H54 (cell line): ENCODE measurements at regions not wholly inside any gene's neighbourhood (a gene's known extent, or its start where the extent isn't known, plus 50 kb on each side); places are given as distances from the start of the nearest gene placed in this dataset.
A peak's percentile ranks its signal among the peaks of the same experiment; 100 is the strongest.

Source experiments
- DNase-seq: peaks from one replicate; pipeline ENCODE4 v3.0.0; 2011; ENCODE audit warnings: low spot score, mixed read lengths; ENCODE audit not compliant: insufficient read length
- FAIRE-seq: peaks from 3 replicates; lab custom pipeline; 2011; peaks lifted over from hg19 to GRCh38; lab: Jason Lieb, UNC
- POLR2A ChIP-seq: IDR thresholded peaks from 2 replicates; pipeline ENCODE4 v1.6.1; 2011; ENCODE audit warnings: low read depth, mild to moderate bottlenecking, low read length

DNA sequence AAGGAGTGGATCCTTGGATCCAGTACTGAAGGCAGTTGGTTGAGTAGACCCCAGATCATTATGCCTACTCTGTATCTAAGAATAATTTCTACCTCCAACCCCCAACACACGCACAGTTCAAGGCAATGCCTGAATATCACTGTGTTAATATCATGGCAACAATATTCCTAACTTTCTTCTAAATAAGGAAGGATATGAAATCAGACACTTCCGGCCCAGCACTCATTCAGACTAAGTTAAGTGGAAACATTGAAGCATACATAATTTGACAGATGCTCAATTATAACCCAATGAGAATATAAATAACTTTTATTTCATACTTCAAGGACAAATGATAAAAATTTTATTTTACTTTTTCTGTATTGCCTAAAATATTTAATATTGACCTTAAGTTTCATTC, 153.6 kb upstream of the COL3A1 start:
- FAIRE-seq (no peak), DNase-seq (no peak)
- no peak for TF ChIP-seq POLR2A

DNA sequence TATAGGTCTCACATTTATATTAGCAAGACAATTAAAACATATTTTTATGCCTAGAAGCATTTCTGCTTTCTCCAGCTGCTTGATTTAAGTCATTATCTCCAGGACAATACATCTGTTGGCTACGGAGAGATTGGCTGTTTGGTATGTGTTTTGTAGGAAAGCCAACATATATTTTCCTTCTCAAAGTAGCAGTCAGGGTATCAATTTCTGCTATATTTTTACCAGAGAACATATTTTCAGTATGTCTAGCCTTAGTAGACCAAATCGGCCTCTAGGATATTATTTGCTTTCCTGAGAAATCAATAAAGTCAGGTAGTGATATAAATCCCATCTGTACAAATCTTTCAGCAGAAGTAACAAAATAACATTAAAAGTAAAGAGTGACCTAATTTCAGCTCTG, 150.0 kb upstream of the COL3A1 start:
- TF ChIP-seq POLR2A, result no peak
- DNase-seq, result no peak
- no peak for FAIRE-seq

DNA sequence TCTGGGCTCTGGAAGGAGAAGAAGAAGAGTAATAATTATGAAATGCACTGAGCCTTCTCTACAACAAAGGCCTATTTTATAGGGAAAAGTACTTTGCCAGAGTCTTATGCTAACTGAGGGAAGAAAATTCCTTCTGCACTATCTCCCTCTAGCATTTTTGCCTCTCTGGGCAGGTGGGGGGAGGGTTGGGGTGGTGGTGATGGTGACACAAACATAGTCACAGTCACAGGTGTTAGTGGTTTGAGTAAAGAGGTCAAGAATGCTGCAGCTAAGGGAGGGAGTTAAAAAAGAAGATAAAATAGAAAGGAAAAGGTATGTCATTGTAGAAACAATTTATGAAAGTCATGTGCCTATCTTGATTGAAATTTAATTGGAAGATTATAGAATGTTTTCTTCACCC, 140.8 kb upstream of the COL3A1 start:
- DNase-seq (no peak), FAIRE-seq (no peak)
- TF ChIP-seq POLR2A, result no peak

DNA sequence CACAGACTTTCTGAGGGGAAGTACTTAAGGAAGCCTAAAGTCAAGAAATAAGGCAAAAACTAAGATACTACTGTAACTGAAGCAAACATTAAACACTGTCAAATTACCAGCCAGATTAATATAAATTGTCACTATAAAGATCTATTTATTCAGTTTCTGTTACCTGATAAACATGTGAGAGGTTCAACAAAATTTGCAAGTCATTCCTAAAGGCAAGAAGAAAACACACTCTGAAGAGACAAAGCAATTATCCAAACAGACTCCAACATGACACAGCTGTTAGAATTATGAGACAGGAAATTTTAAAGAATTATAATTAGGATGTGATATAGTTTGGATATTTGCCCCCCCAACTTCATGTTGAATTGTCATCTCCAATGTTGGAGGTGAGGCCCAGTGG, 140.4 kb upstream of the COL3A1 start:
- DNase-seq (no peak), FAIRE-seq (no peak)
- TF ChIP-seq POLR2A, result no peak

DNA sequence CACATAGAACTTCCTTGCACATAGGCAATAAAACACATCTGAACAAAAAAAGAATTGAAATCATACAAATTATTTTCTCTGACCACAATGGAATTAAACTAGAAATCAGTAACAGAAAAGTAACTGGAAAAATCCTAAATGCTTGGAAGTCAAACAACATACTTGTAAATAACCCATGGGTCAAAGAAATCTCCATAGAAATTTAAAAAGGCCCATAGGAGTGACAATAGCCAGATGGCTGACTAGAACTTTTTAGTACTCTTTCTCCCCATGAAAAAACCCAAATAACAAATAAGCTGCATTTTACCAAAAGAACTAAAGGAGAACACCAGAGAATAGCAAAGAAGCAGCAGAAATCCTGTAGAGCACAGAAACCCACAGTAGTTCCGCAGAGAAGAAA, 139.2 kb upstream of the COL3A1 start:
- TF ChIP-seq POLR2A, result no peak
- DNase-seq, result no peak
- no peak for FAIRE-seq

DNA sequence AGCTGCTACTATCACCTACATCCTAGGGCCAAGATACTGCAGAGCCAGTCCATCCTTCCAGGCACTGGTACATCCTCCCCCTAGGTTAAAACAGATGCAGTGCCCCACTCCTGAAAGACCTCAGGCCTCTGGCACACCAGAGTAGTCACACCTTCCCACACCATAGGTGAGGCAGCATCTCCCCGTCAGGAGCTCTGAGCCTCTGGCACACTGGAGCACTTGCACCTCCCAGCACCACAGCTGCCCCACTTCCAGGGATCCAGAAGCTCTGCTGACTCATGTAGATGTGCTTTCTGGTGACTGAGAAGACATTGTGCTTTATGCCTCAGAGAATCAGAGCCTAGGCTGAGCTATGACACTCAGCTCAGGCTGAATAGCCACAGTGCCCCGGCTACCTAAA, 138.4 kb upstream of the COL3A1 start:
- FAIRE-seq (no peak), DNase-seq (no peak)
- no peak for TF ChIP-seq POLR2A

DNA sequence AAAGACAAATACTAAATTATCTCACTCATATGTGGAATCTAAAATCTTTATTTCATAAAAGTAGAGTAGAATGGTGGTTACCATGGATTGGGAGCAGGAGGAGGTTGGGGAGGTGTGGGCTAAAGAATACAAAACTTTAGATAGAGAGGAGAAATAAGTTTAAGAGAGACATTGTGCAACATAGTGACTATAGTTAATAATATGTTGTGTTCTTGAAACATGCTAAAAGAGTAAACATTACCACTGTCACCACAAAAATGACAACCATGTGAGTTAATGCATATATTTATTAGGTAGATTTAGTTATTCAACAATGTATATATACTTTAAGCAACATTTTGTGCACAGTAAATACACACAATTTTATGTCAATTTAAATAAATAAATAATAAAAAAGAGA, 128.5 kb upstream of the COL3A1 start:
- no peak for TF ChIP-seq POLR2A
- no peak for DNase-seq
- no peak for FAIRE-seq

DNA sequence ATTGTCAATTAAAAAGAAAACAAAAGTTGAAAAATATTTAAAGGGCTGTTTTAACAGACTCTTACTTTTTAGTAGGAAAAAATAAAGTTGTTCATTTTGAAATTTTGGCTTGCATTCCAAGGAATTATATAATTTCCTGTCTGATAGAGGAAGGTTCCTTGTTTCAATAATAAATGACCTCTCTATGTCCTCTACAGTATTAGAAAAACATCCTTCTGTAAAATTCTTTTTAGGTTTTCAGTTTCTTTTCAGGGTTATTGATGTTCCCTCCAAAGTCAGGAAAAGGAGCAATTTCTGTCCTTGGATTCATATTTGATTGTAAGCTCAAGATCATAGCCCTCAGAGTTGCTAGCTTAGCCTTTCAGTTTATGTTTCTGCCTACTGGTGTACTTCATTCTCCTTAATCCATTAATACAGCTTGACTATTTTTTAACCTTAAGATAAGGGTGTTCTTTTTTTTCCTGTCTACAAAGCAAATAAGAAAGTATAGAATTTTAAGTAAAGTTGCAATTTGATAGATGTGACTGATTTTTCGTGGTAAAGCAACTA, 125.2 kb upstream of the COL3A1 start:
- TF ChIP-seq POLR2A, result no peak
- no peak for FAIRE-seq
- no peak for DNase-seq

DNA sequence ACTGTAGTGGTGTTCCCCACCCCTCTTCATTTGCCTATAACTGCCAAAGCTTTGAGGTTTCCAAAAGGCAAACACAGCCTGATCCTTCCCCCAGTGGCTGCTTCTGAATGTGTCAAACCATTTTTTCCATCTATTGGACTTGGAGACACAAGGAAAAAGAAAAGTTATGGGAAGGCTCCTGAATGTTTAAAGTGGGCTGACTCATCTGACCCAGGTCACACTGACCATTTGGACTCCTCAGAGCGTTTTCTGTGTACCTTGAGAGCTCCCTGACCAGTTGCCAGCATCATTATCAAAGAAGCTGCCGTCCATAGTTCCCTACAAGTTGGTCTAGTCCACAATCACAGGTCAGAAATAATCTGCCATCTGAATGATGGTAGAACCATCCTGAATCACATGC, 123.4 kb upstream of the COL3A1 start:
- DNase-seq (no peak), FAIRE-seq (no peak)
- TF ChIP-seq POLR2A, result no peak

DNA sequence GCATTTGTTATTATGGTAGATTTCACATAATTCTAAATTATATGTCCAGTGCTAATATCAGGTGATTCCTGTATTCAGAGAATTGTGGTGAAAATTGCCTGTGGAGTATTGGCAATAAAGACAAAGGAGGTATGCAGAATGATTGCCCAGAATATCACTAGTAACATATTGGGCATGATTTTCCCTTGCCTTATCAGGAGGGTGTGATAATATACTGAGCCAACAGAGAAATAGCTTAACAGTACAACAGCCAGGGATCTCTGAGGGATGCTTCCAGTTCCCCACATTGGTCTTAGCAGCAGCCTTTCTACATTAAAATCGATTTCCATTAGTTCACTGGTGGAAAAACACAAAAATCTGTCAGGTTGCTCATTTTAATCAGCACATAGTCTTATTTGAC, 122.9 kb upstream of the COL3A1 start:
- no peak for FAIRE-seq
- no peak for TF ChIP-seq POLR2A

DNA sequence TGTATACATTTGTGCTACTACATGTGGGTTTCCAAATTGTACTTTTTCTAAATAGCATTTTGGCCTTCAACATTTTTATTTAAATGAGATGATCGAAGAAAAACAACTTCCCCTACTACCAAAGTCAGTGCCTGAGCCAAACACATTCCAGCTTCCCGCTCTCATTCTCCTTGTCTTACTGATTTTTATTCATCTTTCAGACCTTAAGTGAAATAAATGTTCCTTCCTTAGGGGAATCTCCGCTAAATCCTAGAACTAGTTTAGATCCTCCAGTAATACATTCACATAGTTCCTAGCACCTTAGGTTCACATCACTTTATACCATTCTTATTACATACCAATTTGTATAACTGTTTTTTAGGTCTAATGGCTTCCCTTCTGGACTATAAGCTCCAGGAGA, 122.3 kb upstream of the COL3A1 start:
- no peak for TF ChIP-seq POLR2A
- DNase-seq, result no peak
- FAIRE-seq, result no peak

More for the DNA sequence above, 122.9 kb upstream of the COL3A1 start:
- no peak for DNase-seq

DNA sequence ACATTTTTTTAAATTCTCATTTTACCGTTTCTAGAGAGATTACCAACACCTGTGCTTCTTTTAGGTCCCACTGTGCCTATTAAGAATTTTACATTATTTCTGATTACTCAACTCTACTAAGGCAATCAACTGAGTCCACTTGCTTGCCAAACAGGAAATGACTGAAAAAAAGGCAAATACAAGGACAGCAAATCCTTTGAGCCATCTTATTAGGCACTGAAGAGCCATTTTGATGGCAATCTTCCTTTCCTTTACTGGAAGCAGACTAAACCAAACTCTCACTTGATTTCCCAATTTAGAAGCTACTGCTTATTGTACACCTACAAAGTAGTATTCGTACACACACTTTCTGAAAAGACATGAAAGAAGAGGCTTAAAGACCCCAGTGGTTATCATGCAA, 121.4 kb upstream of the COL3A1 start:
- FAIRE-seq, result no peak
- no peak for TF ChIP-seq POLR2A
- no peak for DNase-seq

DNA sequence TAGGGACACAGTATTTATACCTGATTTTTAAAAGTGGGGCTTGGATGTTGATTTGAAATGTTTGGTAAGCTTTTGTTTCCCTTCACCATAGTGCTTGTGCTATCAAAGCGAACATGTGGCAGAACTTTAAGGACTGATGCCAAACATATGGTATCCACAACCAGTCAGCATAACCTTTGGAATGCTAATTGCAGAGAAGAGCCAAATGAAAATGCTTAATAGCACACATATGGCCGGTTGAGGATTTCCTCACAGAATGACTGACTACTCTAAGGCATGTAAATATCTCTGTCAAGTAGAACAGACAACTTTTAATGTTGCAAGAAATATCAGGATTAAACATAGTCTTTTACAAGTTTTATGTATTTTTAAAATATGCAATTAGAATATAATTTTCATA, 120.9 kb upstream of the COL3A1 start:
- FAIRE-seq, result no peak
- no peak for DNase-seq
- no peak for TF ChIP-seq POLR2A

DNA sequence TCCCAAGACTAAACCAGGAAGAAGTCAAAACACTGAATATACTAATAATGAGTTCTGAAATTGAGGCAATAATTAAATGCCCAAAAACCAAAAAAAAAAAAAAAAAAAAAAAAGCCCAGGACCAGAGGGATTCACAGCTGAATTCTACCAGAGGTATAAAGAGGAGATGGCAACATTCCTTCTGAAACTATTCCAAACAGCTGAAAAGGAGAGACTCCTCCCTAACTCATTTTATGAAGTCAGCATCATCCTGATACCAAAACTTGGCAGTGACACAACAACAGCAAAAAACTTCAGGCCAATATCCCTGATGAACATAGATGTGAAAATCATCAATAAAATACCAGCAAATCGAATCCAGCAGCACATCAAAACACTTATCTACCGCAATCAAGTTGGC, 108.5 kb upstream of the COL3A1 start:
- FAIRE-seq, result no peak
- TF ChIP-seq POLR2A, result no peak
- DNase-seq, result no peak

DNA sequence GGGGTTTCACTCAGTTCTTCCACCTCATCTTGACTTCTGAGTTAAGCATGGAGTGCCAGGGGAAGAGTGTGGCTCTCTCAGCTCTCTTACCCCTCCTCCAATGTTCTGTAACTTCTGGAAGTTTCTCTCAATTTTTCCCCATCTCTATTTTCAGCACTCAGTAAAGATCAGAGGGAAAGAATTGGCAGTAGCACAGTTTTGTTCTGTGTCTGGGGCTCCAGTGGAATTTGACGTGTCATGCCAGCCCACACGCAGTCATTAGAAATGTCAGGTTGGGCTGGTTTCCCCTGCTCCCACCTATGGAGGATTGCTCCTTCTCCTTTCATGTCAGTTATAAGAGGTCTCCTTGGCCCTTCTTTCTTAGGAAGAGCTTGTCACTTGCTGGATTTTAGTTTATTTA, 104.6 kb upstream of the COL3A1 start:
- DNase-seq (no peak), FAIRE-seq (no peak)
- TF ChIP-seq POLR2A, result no peak

DNA sequence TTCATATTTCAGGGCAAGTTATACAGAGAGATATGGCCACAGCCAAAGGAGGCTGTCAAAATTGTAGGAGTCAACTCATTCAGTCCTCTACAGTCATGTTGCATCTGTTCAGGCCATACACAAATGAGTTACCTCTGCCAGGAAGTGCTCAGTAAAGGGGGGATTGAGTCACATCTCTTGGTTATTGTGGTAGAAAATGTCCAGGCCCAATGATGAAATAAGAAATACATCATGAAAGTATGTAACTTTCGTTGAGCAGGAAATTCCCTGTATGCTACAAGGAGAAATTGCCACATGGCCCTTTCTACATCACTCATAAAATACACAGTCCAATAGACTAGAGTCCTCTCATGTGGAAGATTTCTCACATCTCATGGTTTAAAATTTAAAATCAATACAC, 103.9 kb upstream of the COL3A1 start:
- no peak for TF ChIP-seq POLR2A
- DNase-seq, result no peak
- FAIRE-seq, result peak; percentile 65
